Upper lobe of right lung (tissue), 1 donor: ENCODE measurements at regions not wholly inside any gene's neighbourhood (a gene's known extent, or its start where the extent isn't known, plus 50 kb on each side); places are given as distances from the start of the nearest gene placed in this dataset.
"Not testable (repeated sequence)": the region's sequence is repeated elsewhere in the genome, so short reads cannot be mapped to it uniquely, and the experiment has no call there.

ENCODE experiments used
- ATAC-seq: fragments of 200-7000 bp; cut with Tn5 transposase; one replicate; pipeline ENCODE4 v1.9.1; 2020; ENCODE audit warnings: mild to moderate bottlenecking, moderate library complexity
- DNase-seq: peaks from one replicate; pipeline ENCODE4 v3.0.0-alpha.2; 2020
- H3K27ac ChIP-seq: fragments of 200-600 bp; one replicate; pipeline ENCODE4 v1.8.0; 2022
- H3K27me3 ChIP-seq: fragments of 200-600 bp; one replicate; pipeline ENCODE4 v1.8.0; 2022; ENCODE audit warnings: mild to moderate bottlenecking
- H3K36me3 ChIP-seq: fragments of 200-600 bp; one replicate; pipeline ENCODE4 v1.8.0; 2022
- H3K4me1 ChIP-seq: fragments of 200-600 bp; one replicate; pipeline ENCODE4 v1.8.0; 2022
- H3K4me3 ChIP-seq: fragments of 200-600 bp; one replicate; pipeline ENCODE4 v1.8.0; 2022; ENCODE audit warnings: mild to moderate bottlenecking
- H3K9me3 ChIP-seq: fragments of 200-600 bp; one replicate; pipeline ENCODE4 v1.8.0; 2022
- intact Hi-C: fragments of 100-400 bp; cut with DNase I; formaldehyde crosslinking; loops from one replicate; pipeline ENCODE4 v1.11.0; 2022
- TF ChIP-seq, protein P1 (sequence below): fragments of 200-600 bp; IDR thresholded peaks from one replicate; pipeline ENCODE4 v1.8.0; 2022; ENCODE audit warnings: antibody characterized with exemption
- donor health status: DM: no; HTN: yes; CAD: no; lungs with severe emphysema.

GRCh38 chrX:758917-759316 lies 128.3 kb downstream of the SHOX start:
- intact Hi-C loops = no loop called here
- TF ChIP-seq, protein P1, sequence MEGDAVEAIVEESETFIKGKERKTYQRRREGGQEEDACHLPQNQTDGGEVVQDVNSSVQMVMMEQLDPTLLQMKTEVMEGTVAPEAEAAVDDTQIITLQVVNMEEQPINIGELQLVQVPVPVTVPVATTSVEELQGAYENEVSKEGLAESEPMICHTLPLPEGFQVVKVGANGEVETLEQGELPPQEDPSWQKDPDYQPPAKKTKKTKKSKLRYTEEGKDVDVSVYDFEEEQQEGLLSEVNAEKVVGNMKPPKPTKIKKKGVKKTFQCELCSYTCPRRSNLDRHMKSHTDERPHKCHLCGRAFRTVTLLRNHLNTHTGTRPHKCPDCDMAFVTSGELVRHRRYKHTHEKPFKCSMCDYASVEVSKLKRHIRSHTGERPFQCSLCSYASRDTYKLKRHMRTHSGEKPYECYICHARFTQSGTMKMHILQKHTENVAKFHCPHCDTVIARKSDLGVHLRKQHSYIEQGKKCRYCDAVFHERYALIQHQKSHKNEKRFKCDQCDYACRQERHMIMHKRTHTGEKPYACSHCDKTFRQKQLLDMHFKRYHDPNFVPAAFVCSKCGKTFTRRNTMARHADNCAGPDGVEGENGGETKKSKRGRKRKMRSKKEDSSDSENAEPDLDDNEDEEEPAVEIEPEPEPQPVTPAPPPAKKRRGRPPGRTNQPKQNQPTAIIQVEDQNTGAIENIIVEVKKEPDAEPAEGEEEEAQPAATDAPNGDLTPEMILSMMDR = no peak
- no peak for ATAC-seq
- no peaks in the 10 kb centered on the region for H3K36me3 ChIP-seq
- H3K4me3 ChIP-seq = no peak overlapping the region
- no peaks in the 10 kb centered on the region for H3K4me1 ChIP-seq
- peak; percentile 18 for DNase-seq
- no peaks in the 10 kb centered on the region for H3K9me3 ChIP-seq
- H3K27ac ChIP-seq = no peak overlapping the region
- no peaks in the 10 kb centered on the region for H3K27me3 ChIP-seq

DNA sequence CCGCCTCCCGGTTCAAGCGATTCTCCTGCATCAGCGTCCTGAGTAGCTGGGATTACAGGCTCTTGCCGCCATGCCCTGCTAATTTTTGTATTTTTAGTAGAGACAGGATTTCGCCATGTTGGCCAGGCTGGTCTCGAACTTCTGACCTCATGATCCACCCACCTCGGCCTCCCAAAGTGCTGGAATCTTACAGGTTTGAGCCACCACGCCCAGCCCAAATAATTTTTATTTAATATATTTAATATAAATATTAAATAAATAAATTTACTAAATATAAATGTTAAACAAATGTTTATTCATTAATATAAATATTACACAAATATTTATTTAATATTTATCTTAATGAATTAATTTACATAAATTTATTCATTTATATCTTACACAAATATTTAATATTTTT lies 120.2 kb downstream of the SHOX start:
- Histone ChIP-seq H3K27ac (no peak overlapping the region), H3K9me3 (no peaks in the 10 kb centered on the region), H3K4me1 (no peaks in the 10 kb centered on the region), H3K27me3 (no peaks in the 10 kb centered on the region), H3K36me3 (no peaks in the 10 kb centered on the region), H3K4me3 (no peak overlapping the region)
- peak; percentile 5 for DNase-seq
- TF ChIP-seq, protein P1 = no peak
- intact Hi-C loops = no loop called here
- ATAC-seq = no peak

DNA sequence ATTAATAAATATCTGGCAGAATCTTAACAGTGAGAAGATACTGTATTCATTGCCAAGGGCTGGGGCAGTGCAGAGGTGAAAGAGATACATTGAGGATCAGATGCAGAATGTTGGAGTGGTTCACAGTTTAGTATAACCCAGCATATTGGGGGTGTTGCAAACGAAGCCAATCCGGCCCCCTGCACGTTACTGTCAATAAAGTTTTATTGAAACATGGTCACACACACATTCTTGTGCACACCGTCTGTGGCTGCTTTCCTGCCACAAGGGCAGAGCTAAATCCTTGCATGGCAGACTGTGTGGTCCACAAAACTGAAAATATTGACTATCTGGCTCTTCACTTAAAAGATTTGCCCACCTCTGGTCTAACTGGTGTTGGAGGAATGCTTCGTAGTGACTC lies 119.7 kb downstream of the SHOX start:
- Histone ChIP-seq H3K9me3 (no peaks in the 10 kb centered on the region), H3K4me1 (no peaks in the 10 kb centered on the region), H3K27ac (no peak overlapping the region), H3K4me3 (no peak overlapping the region), H3K36me3 (no peaks in the 10 kb centered on the region), H3K27me3 (no peaks in the 10 kb centered on the region)
- ATAC-seq (no peak), DNase-seq (peak; percentile 16)
- TF ChIP-seq, protein P1 = no peak
- intact Hi-C loops = no loop called here

DNA sequence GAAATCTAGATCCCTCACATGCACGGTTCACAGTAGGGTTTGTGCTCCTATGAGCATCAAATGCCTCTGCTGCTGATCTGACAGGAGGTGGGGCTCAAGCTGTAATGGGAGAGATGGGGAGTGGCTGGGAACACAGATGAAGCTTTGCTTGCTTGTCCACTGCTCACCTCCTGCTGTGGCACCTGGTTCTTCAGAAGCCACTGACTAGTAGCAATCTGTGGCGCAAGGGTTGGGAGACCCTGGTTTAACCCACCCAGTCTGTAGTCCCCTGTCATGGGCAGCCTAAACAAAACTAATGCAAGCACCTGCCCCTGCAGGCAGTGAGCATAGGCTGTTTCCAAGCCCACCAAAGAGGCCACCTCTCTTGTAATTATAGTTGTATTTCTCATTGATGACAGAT lies 116.6 kb downstream of the SHOX start:
- Histone ChIP-seq H3K36me3 (no peaks in the 10 kb centered on the region), H3K9me3 (no peaks in the 10 kb centered on the region), H3K27ac (no peak overlapping the region), H3K4me3 (no peak overlapping the region), H3K27me3 (no peaks in the 10 kb centered on the region), H3K4me1 (no peaks in the 10 kb centered on the region)
- DNase-seq = peak; percentile 13
- TF ChIP-seq, protein P1 = no peak
- intact Hi-C loops = no loop called here
- no peak for ATAC-seq

- H3K4me3 ChIP-seq = no peak overlapping the region
- no peak overlapping the region for H3K27ac ChIP-seq
- H3K4me1 ChIP-seq = no peaks in the 10 kb centered on the region
- no peaks in the 10 kb centered on the region for H3K36me3 ChIP-seq
- TF ChIP-seq, protein P1 = no peak
- DNase-seq (no peak), ATAC-seq (no peak)
- no peaks in the 10 kb centered on the region for H3K27me3 ChIP-seq
- intact Hi-C loops = no loop called here
- H3K9me3 ChIP-seq = no peaks in the 10 kb centered on the region
Observed at GRCh38 chrX:739611-740010, 109.0 kb downstream of the SHOX start.

DNA sequence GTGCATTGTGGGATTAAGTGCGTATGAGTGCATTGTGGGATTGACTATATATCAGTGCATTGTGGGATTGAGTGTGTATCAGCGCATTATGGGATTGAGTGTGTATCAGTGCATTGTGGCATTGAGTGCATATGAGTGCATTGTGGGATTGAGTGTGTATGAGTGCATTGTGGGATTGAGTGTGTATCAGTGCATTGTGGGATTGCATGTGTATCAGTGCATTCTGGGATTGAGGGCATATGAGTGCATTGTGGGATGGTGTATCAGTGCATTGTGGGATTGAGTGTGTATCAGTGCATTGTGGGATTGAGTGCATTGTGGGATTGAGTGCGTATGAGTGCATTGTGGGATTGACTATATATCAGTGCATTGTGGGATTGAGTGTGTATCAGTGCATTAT lies 106.4 kb downstream of the SHOX start:
- H3K4me3 ChIP-seq, H3K27me3 ChIP-seq, H3K27ac ChIP-seq, H3K4me1 ChIP-seq, DNase-seq, H3K9me3 ChIP-seq, H3K36me3 ChIP-seq, ATAC-seq, intact Hi-C loops: not testable (repeated sequence)
